NOMO-1 (cell line): ENCODE measurements at regions not wholly inside any gene's neighbourhood (a gene's known extent, or its start where the extent isn't known, plus 50 kb on each side); places are given as distances from the start of the nearest gene placed in this dataset.
"Not testable (repeated sequence)": the region's sequence is repeated elsewhere in the genome, so short reads cannot be mapped to it uniquely, and the experiment has no call there.

Experiments
- DNase-seq, 2 experiments: peaks; one replicate each; lab custom pipeline; 2025; ENCODE audit not compliant: unreplicated experiment in 2 of 2; lab: John Stamatoyannopoulos, UW

- no peak for DNase-seq
Observed at GRCh38 chr2:16375981-16376380, 289.7 kb downstream of the CYRIA start.

GRCh38 chr2:16375351-16375750, 290.3 kb downstream of the CYRIA start:
- no peak for DNase-seq

GRCh38 chr2:16374671-16375070, 291.0 kb downstream of the CYRIA start:
- no peak for DNase-seq

- no peak for DNase-seq
Observed at GRCh38 chr2:16373341-16373740, 292.3 kb downstream of the CYRIA start.

GRCh38 chr2:16371751-16372150, 293.9 kb downstream of the CYRIA start:
- no peak for DNase-seq

DNA sequence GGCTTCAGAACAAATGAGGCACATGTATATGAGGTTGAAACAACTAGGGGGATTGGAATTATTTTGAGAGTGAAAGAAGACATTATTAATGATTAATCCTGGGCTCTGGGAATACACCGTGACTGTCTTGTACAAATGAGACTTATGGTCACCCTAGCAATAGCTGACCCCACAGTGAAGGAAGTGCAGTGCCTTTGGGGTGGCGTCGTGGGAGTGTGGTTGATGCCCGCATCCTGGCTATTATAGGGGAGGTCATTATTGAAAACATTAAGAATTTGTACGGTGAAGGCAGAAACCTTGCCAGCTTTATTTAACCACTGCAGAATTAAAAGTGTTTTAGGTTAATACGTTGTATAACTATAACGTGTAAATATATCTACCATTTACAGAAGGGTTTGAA, 296.7 kb downstream of the CYRIA start:
- no peak for DNase-seq

- no peak for DNase-seq
Observed at GRCh38 chr2:16368328-16368727, 297.3 kb downstream of the CYRIA start.

DNA sequence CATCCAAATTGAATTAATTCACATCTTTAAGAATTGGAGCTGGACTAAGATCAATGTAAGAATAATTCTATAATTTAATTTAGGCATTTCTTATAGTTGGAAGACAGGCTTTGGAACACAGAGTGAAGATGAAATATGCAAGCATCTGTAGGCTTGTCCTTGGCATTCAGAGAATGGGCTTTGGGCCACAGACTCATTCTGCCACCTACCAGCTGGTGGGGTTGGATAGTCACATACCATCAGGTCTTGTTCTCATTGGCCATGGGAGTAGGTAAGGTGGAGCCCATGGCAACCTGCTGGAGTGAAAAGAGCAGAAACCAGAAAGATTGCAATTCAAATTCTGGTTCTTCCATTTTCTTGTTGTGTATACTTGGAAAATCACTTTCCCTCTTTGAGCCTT, 300.3 kb downstream of the CYRIA start:
- no peak for DNase-seq

DNA sequence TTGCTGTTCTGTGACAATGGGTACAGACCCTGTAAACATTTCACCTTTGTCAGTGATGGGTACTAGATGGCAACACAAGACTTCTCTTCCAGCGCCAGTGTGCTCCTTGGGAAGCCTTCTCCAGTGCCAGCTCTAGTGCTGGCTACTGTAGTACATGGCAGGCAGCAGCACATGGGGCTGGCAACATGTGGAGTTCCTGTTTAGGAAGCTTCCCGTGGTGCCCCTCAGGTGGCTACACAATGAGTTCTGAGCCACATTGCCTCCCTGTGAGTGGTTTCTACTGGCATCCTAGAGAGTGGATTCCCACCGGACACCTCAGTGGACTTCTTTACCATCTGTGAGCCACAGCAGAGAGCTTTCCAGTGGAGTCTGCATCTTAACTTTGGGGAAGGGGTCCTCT, 302.1 kb downstream of the CYRIA start:
- no peak for DNase-seq

GRCh38 chr2:16362611-16363010, 303.0 kb downstream of the CYRIA start:
- DNase-seq, result no peak

DNA sequence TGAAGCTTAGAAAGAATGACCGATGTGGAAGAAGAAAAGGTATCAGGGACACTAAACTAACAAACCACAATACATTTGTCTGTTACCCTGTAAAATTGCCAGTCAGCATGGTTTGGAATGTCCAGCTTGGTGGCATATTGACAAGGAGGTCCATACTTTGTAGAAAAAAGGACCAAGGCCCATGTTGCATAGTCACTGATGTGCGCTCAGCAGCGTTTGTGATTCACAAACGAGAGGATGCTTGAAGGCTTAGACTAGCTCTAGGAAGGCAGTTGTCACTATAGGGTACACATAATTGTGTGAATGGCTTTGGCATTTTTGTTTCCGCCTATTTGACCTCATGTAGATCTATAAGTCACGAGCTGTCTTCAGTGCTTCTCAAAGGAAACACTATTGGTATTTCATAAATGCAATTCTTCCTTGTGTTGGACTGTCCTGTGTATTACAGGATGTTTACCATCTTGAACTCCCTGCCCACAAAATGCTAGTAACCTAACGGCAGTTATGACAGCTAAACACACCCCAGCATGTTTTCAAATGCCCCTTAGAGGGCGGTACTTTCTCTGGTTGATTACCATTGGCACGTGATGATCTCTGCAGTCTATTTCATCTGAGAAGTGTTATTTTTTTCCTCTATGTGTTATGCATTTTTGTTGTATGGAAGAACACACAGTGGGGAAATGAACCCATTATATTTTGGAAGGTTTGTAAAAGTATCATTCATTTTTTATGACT, 304.2 kb downstream of the CYRIA start:
- DNase-seq, result no peak

GRCh38 chr2:16359961-16360360, 305.7 kb downstream of the CYRIA start:
- DNase-seq, result no peak

DNA sequence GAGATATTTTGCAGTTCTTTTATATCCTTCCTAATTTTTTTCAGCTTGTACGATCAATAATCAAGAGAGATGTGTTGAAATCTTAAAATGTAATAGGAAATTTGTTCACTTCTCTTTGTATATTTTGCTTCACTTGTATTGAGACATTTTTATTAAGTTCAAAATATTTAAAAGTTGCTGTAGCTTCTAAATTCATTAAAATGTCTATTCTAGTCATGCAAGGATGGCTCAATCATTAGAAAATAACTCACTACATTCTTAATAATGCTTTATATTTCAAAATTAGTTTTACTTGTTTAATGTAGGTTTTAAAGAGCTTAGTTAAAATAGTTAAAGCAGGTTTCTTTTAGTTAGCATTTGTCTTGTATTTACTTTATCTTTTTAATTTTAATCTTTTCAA, 308.4 kb downstream of the CYRIA start:
- no peak for DNase-seq

DNA sequence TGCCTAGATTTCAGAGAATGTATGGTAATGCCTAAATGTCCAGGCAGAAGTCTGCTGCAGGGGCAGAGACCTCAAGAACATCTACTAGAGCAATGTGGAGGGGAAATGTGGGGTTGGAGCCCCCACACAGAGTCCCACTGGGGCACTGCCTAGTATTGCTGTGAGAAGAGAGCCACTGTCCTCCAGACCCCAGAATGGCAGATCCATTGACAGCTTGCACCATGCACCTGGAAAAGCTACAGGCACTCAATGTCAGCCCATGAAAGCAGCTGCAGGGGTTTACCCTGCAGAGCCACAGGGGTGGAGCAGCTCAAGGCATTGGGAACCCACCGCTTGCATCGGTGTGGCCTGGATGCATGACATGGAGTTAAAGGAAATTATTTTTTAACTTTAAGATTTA, 314.1 kb downstream of the CYRIA start:
- DNase-seq, result no peak

DNA sequence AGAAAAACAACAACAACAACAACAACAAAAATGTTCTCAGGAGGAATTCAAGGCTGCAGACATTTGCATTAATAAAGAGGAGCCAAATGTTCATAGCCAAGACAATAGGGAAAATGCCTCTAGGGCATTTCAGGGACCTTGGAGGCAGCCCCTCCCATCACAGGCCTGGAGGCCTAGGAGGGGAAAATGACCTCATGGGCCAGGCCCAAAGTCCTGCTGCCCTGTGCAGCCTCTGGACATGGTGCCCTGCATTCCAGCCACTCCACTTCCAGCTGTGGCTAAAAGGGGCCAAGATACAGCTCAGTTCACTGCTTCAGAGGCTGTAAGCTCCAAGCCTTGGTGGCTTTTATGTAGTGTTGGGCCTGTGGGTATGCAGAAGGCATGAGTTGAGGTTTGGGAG, 314.5 kb downstream of the CYRIA start:
- DNase-seq, result no peak

DNA sequence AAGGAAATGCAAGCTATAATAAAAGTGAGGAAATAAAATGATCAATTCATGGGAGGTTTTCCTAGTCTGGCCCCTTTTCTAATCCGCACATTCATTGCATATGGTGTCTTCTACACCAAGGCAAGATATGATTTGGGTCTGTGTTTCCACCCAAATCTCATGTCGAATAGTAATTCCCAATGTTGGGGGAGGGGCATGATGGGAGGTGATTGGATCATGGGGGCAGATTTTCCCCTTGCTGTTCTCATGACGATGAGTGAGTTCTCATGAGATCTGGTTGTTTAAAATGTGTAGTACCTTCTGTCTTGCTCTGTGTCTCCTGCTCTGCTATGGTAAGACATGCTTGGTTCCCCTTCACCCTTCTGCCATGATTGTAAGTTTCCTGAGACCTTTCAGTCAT, 315.4 kb downstream of the CYRIA start:
- DNase-seq, result no peak

- DNase-seq, result no peak
Observed at GRCh38 chr2:16349811-16350210, 315.8 kb downstream of the CYRIA start.

GRCh38 chr2:16348821-16349515, 316.7 kb downstream of the CYRIA start:
- DNase-seq, result no peak

DNA sequence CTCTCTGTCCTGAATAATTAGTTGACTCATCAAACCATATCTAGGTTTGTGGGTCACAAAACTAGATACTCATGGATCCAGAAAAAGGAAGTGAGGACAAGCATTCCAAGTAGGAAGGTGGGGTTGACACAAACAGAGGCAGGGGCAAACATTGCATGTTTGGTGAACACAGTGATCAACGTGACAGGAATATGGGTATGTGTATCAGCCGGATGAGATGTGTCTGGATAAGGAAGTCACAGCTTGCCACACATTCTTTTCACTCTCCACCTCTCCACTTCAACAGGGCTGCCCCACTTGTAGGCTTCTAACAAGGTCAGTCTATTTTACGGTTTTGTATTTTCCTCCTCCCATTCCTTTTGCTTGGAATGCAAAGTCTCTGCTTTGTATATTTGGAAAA, 319.0 kb downstream of the CYRIA start:
- DNase-seq, result no peak

DNA sequence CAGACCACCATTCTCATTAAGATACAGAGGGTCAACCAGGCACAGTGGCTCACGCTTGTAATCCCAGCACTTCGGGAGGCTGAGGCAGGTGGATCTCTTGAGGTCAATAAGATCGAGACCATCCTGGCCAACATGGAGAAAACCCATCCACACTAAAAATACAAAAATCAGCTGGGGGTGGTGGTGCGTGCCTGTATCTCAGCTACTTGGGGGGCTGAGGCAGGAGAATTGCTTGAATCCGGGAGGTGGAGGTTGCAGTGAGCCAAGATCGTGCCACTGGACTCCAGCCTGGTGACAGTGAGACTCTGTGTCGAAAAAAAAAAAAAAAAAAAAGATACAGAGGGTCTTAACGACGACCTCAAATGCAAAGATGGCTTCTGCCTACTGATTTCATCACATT, 320.4 kb downstream of the CYRIA start:
- not testable (repeated sequence) for DNase-seq

DNA sequence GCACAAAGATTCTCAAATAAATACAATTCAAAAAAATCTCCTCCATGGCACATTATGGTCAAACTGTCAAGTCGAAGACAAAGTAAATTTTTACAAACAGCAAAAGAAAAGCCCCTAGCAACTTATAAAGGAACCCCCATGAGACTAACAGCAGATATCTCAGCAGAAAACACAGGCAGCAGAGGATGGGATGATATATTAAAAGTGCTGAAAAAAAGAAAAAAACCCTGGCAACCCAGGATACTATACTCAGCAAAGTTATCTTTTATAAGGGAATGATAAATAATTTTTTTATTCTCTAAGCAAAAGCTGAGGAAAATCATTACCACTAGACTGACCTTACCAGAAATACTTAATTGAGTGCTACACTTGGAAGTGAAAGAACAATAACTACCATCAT, 326.4 kb downstream of the CYRIA start:
- DNase-seq, result no peak

- DNase-seq, result no peak
Observed at GRCh38 chr2:16338026-16338425, 327.6 kb downstream of the CYRIA start.

GRCh38 chr2:16336916-16337315, 328.7 kb downstream of the CYRIA start:
- DNase-seq, result no peak
